HG03520 (cell line): ENCODE measurements at regions not wholly inside any gene's neighbourhood (a gene's known extent, or its start where the extent isn't known, plus 50 kb on each side); places are given as distances from the start of the nearest gene placed in this dataset.

Source experiments
- ATAC-seq: cut with Tn5 transposase; IDR thresholded peaks from one replicate; pipeline ENCODE4 v1.9.1; 2021; ENCODE audit warnings: mild to moderate bottlenecking, moderate library complexity; ENCODE audit not compliant: unreplicated experiment

GRCh38 chr10:118537623-118538022, 57.8 kb downstream of the PRLHR start:
- no peak for ATAC-seq

GRCh38 chr10:118534136-118534535, 61.3 kb downstream of the PRLHR start:
- ATAC-seq, result no peak

GRCh38 chr10:118531105-118531852, 64.2 kb downstream of the PRLHR start:
- ATAC-seq, result no peak

GRCh38 chr10:118528426-118528825, 67.0 kb downstream of the PRLHR start:
- no peak for ATAC-seq

- no peak for ATAC-seq
Measured at GRCh38 chr10:118523775-118524174, 71.7 kb downstream of the PRLHR start.

- no peak for ATAC-seq
Measured at GRCh38 chr10:118522791-118523498, 72.5 kb downstream of the PRLHR start.

- no peak for ATAC-seq
Measured at GRCh38 chr10:118521415-118522117, 73.9 kb downstream of the PRLHR start.

- no peak for ATAC-seq
Measured at GRCh38 chr10:118520116-118520742, 75.2 kb downstream of the PRLHR start.

- ATAC-seq, result no peak
Measured at GRCh38 chr10:118518095-118518494, 77.4 kb downstream of the PRLHR start.

- no peak for ATAC-seq
Measured at GRCh38 chr10:118516716-118517115, 78.7 kb downstream of the PRLHR start.

- no peak for ATAC-seq
Measured at GRCh38 chr10:118513174-118513573, 82.3 kb downstream of the PRLHR start.

GRCh38 chr10:118511711-118512110, 83.7 kb downstream of the PRLHR start:
- ATAC-seq, result no peak

- no peak for ATAC-seq
Measured at GRCh38 chr10:118508863-118509262, 86.6 kb downstream of the PRLHR start.

GRCh38 chr10:118508355-118508754, 87.1 kb downstream of the PRLHR start:
- ATAC-seq, result no peak

- no peak for ATAC-seq
Measured at GRCh38 chr10:118506671-118507590, 88.5 kb downstream of the PRLHR start.

GRCh38 chr10:118505363-118505762, 90.1 kb downstream of the PRLHR start:
- ATAC-seq, result no peak

- no peak for ATAC-seq
Measured at GRCh38 chr10:118504467-118505205, 90.8 kb downstream of the PRLHR start.

GRCh38 chr10:118504044-118504443, 91.4 kb downstream of the PRLHR start:
- no peak for ATAC-seq

- ATAC-seq, result no peak
Measured at GRCh38 chr10:118503192-118503591, 92.3 kb downstream of the PRLHR start.
